ENCODE measurements at regions not wholly inside any gene's neighbourhood (a gene's known extent, or its start where the extent isn't known, plus 50 kb on each side); places are given as distances from the start of the nearest gene placed in this dataset.

- DNase-seq, result peak in 2 of 4 donors; percentile 24 to 37
- Histone ChIP-seq H3K4me3 (no peak overlapping the region), H3K9me3 (no peaks in the 10 kb centered on the region), H3K36me3 (replicated peaks in 1 of 2; ENCODE audit: insufficient read depth in 1 of 2, low read depth in 2 of 2) (no peaks in the 10 kb centered on the region), H3K27me3 (no peaks in the 10 kb centered on the region), H3K27ac (no peak overlapping the region), H3K4me1 (no peaks in the 10 kb centered on the region)
- peak; percentile 9 for ATAC-seq
- WGBS, 2 donors, result 42 to 48% methylated on average over 17 to 20 of the region's 24 CpGs
- intact Hi-C loops (cut with DNase I), result no loop called here
- no peak for TF ChIP-seq POLR2A (IDR thresholded peaks at IDR 0.05)
- no peak for TF ChIP-seq CTCF (IDR thresholded peaks at IDR 0.05)
Observed at GRCh38 chr1:22318279-22318981, 133.2 kb upstream of the ZBTB40 start.

GRCh38 chr1:22319608-22320007 is 132.0 kb upstream of the ZBTB40 start:
- ATAC-seq (no peak), DNase-seq (no peak)
- WGBS, 2 donors, result 86 to 91% methylated on average over 3 to 5 of the region's 5 CpGs
- intact Hi-C loops (cut with DNase I), result no loop called here
- TF ChIP-seq POLR2A (IDR thresholded peaks at IDR 0.05) (no peak), CTCF (IDR thresholded peaks at IDR 0.05) (no peak)
- Histone ChIP-seq H3K27me3 (no peaks in the 10 kb centered on the region), H3K4me1 (no peaks in the 10 kb centered on the region), H3K27ac (no peak overlapping the region), H3K36me3 (replicated peaks in 1 of 2; ENCODE audit: insufficient read depth in 1 of 2, low read depth in 2 of 2) (no peaks in the 10 kb centered on the region), H3K4me3 (no peak overlapping the region), H3K9me3 (no peaks in the 10 kb centered on the region)

GRCh38 chr1:22320587-22321344 is 130.9 kb upstream of the ZBTB40 start:
- TF ChIP-seq POLR2A (IDR thresholded peaks at IDR 0.05) (no peak), CTCF (IDR thresholded peaks at IDR 0.05) (no peak)
- no peak for DNase-seq
- ATAC-seq, result no peak
- Histone ChIP-seq H3K36me3 (replicated peaks in 1 of 2; ENCODE audit: insufficient read depth in 1 of 2, low read depth in 2 of 2) (no peaks in the 10 kb centered on the region), H3K27ac (no peak overlapping the region), H3K4me3 (no peak overlapping the region), H3K9me3 (no peaks in the 10 kb centered on the region), H3K27me3 (no peaks in the 10 kb centered on the region), H3K4me1 (no peaks in the 10 kb centered on the region)
- intact Hi-C loops (cut with DNase I), result no loop called here
- WGBS, 2 donors, result 60 to 64% methylated on average over 9 of the region's 9 CpGs

GRCh38 chr1:22321917-22322316 is 129.7 kb upstream of the ZBTB40 start:
- Histone ChIP-seq H3K4me1 (no peaks in the 10 kb centered on the region), H3K27me3 (no peaks in the 10 kb centered on the region), H3K36me3 (replicated peaks in 1 of 2; ENCODE audit: insufficient read depth in 1 of 2, low read depth in 2 of 2) (no peaks in the 10 kb centered on the region), H3K4me3 (no peak overlapping the region), H3K9me3 (no peaks in the 10 kb centered on the region), H3K27ac (no peak overlapping the region)
- intact Hi-C loops (cut with DNase I), result no loop called here
- WGBS, 2 donors, result 88 to 89% methylated on average over 4 of the region's 4 CpGs
- TF ChIP-seq POLR2A (IDR thresholded peaks at IDR 0.05) (no peak), CTCF (IDR thresholded peaks at IDR 0.05) (no peak)
- DNase-seq (no peak), ATAC-seq (no peak)
